ENCODE measurements at regions not wholly inside any gene's neighbourhood (a gene's known extent, or its start where the extent isn't known, plus 50 kb on each side); places are given as distances from the start of the nearest gene placed in this dataset.

DNA sequence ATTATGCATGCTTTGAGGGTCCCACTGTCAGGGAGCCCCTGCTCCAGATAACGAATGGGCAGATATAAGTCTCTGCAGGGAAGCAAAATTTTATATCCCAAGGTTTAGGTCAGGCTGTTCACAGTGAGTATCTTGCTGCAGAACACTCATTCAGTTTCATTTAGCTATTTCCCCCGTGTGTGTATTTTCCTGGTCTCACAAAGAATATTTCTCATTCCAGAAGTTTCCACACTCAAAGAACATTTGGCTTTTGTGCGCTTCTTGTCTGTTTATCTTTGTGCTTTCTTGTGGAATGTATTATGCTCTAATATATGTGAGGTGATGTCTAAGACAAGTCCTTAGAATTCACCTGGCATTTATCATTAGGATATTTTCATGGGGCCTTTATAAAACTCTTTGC is 140.4 kb upstream of the MMADHC start:
- TF ChIP-seq, protein P1, sequence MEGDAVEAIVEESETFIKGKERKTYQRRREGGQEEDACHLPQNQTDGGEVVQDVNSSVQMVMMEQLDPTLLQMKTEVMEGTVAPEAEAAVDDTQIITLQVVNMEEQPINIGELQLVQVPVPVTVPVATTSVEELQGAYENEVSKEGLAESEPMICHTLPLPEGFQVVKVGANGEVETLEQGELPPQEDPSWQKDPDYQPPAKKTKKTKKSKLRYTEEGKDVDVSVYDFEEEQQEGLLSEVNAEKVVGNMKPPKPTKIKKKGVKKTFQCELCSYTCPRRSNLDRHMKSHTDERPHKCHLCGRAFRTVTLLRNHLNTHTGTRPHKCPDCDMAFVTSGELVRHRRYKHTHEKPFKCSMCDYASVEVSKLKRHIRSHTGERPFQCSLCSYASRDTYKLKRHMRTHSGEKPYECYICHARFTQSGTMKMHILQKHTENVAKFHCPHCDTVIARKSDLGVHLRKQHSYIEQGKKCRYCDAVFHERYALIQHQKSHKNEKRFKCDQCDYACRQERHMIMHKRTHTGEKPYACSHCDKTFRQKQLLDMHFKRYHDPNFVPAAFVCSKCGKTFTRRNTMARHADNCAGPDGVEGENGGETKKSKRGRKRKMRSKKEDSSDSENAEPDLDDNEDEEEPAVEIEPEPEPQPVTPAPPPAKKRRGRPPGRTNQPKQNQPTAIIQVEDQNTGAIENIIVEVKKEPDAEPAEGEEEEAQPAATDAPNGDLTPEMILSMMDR (IDR thresholded peaks at IDR 0.05): no peak
- no peak overlapping the region for H3K4me3 ChIP-seq
- WGBS, 2 donors: 64 to 69% methylated on average over 3 of the region's 3 CpGs

DNA sequence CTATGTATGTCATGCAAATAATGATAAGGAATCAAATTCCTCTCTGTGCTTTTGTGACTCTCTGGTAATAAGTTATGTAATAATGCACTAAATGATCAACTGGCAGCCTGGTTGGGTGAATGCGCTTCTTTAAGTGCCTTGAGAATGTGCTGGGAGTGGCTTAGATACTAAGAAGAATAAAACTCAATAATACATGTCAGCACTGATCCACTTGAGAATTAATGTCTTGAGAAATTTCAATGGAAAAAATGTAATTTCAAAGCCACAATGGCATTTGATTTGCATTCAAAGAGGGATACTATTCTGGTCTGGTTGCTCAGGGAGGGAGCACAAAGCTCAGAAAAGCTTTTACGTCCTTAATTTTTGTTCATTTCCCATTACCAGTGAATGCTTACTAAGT is 137.7 kb upstream of the MMADHC start:
- H3K27ac ChIP-seq: no peak overlapping the region
- FAIRE-seq (no peak), ATAC-seq (no peak), DNase-seq (no peak)
- no peaks in the 10 kb centered on the region for H3K27me3 ChIP-seq
- no peaks in the 10 kb centered on the region for H3K9me3 ChIP-seq
- no peak overlapping the region for H3K4me3 ChIP-seq
- 57 to 60% methylated on average over 2 of the region's 2 CpGs for WGBS, 2 donors
- TF ChIP-seq, protein P1 (IDR thresholded peaks at IDR 0.05): no peak
- H3K4me1 ChIP-seq: no peaks in the 10 kb centered on the region
- H3K36me3 ChIP-seq: no peaks in the 10 kb centered on the region
- intact Hi-C loops (cut with DNase I): no loop called here

More for the DNA sequence above, 140.4 kb upstream of the MMADHC start:
- no peak overlapping the region for H3K27ac ChIP-seq
- intact Hi-C loops (cut with DNase I): no loop called here
- H3K9me3 ChIP-seq: no peaks in the 10 kb centered on the region
- no peak for FAIRE-seq
- H3K27me3 ChIP-seq: no peaks in the 10 kb centered on the region
- DNase-seq: no peak
- no peaks in the 10 kb centered on the region for H3K4me1 ChIP-seq
- no peaks in the 10 kb centered on the region for H3K36me3 ChIP-seq
- ATAC-seq: no peak

DNA sequence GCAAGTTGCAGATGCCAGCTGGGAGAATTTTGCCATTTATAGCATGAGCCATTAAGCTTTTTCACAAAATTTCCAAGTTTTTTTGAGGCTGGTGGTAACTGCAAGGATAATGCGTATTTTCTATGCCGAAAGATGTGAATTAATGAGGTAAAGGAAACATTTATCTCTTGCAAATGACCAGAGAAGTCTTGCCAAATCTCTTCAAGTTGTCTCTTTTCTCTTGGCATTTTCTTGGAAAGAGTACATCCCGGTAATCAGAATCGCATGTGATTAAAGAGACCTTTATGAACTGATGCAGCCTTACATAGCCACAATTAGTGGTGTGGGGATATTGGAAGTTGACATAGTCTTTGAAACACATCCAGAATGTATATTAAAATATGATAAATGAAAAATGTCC is 136.5 kb upstream of the MMADHC start:
- ATAC-seq (no peak), DNase-seq (no peak), FAIRE-seq (no peak)
- intact Hi-C loops (cut with DNase I): no loop called here
- Histone ChIP-seq H3K9me3 (no peaks in the 10 kb centered on the region), H3K36me3 (no peaks in the 10 kb centered on the region), H3K27me3 (no peaks in the 10 kb centered on the region), H3K4me1 (no peaks in the 10 kb centered on the region), H3K4me3 (no peak overlapping the region), H3K27ac (no peak overlapping the region)
- TF ChIP-seq, protein P1 (IDR thresholded peaks at IDR 0.05): no peak
- WGBS, 2 donors: 85 to 92% methylated on average over 4 of the region's 4 CpGs

DNA sequence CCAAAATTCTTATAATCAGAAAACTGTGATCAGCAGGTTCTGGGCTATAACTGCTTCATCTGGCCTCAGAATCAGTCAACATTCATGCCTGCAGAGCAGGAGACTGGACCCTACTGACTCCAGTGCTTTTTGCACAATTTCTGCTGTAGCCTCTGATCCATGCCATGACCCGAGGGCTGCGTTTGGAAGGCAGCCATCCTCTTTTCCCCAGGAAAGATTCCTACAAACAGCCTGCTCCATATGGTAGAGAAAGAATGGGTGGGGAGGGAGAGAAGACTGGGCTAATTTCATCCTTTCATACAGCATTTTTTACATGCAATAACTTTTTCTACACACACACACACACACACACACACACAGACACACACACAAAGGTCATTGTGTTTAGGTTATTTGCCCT is 133.0 kb upstream of the MMADHC start:
- WGBS, 2 donors: 64 to 84% methylated on average over 2 of the region's 2 CpGs
- TF ChIP-seq, protein P1 (IDR thresholded peaks at IDR 0.05): no peak
- Histone ChIP-seq H3K4me1 (no peaks in the 10 kb centered on the region), H3K27me3 (no peaks in the 10 kb centered on the region), H3K36me3 (no peaks in the 10 kb centered on the region), H3K27ac (no peak overlapping the region), H3K4me3 (no peak overlapping the region), H3K9me3 (no peaks in the 10 kb centered on the region)
- no peak for FAIRE-seq
- ATAC-seq: no peak
- DNase-seq: no peak
- intact Hi-C loops (cut with DNase I): no loop called here

DNA sequence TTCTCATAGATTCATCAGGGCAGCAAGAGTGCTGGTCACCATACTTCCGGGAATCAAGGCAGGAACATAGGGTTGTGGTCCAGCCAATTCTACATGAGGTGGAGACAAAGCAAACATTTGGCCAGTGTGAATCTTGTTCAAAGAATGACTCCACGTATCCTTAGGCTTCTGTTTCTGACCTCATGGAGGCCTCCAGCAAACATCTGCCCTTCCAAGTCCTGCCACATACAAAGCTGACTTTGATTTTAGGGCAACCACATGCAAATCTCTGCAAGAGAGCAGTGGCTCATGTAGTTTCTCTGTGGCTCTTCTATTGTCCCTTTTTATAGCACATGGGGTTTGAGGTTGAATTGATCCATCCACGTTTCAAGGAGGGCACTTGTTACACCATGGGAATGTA is 132.1 kb upstream of the MMADHC start:
- H3K27me3 ChIP-seq: no peaks in the 10 kb centered on the region
- ATAC-seq: no peak
- no peaks in the 10 kb centered on the region for H3K36me3 ChIP-seq
- WGBS, 2 donors: 70 to 75% methylated on average over 3 of the region's 3 CpGs
- intact Hi-C loops (cut with DNase I): no loop called here
- H3K27ac ChIP-seq: no peak overlapping the region
- no peaks in the 10 kb centered on the region for H3K4me1 ChIP-seq
- no peaks in the 10 kb centered on the region for H3K9me3 ChIP-seq
- FAIRE-seq: no peak
- TF ChIP-seq, protein P1 (IDR thresholded peaks at IDR 0.05): no peak
- DNase-seq: no peak
- H3K4me3 ChIP-seq: no peak overlapping the region
